Liver (tissue), 8 donors: ENCODE measurements at regions not wholly inside any gene's neighbourhood (a gene's known extent, or its start where the extent isn't known, plus 50 kb on each side); places are given as distances from the start of the nearest gene placed in this dataset.

Experiments
- DNase-seq: peaks from one replicate; pipeline ENCODE4 v3.0.0-alpha.2; 2017; ENCODE audit warnings: low spot score
- H3K27ac ChIP-seq, 2 donors: one replicate each; pipeline ENCODE4 v1.7.0; 2013; ENCODE audit warnings: inconsistent platforms in 2 of 2, low read length in 2 of 2, control low read depth in 1 of 2, low read depth in 1 of 2, mild to moderate bottlenecking in 1 of 2
- H3K27me3 ChIP-seq, 4 donors: one replicate each; pipeline versions ENCODE4 v1.6.1 to v1.7.0; 2013; ENCODE audit warnings: low read length in 3 of 4, inconsistent platforms in 1 of 4, mild to moderate bottlenecking in 1 of 4, moderate library complexity in 1 of 4; ENCODE audit not compliant: control insufficient read depth in 4 of 4, insufficient read depth in 4 of 4
- H3K36me3 ChIP-seq, 4 donors: one replicate each; pipeline versions ENCODE4 v1.6.1 to v1.7.0; 2013; ENCODE audit warnings: low read length in 3 of 4, mild to moderate bottlenecking in 3 of 4, low read depth in 1 of 4, moderate library complexity in 1 of 4; ENCODE audit not compliant: control insufficient read depth in 4 of 4, insufficient read depth in 3 of 4
- H3K4me1 ChIP-seq, 4 donors: one replicate each; pipeline versions ENCODE4 v1.6.1 to v1.7.0; 2013; ENCODE audit warnings: low read length in 3 of 4, mild to moderate bottlenecking in 3 of 4, moderate library complexity in 1 of 4; ENCODE audit not compliant: control insufficient read depth in 4 of 4, insufficient read depth in 4 of 4
- H3K4me3 ChIP-seq, 3 donors: one replicate each; pipeline versions ENCODE4 v1.6.1 to v1.7.0; 2013; ENCODE audit warnings: low read length in 3 of 3, control low read depth in 1 of 3, low read depth in 1 of 3, mild to moderate bottlenecking in 1 of 3
- H3K9ac ChIP-seq, 2 donors: one replicate each; pipeline ENCODE4 v1.7.0; 2013; ENCODE audit warnings: low read length in 2 of 2, mild to moderate bottlenecking in 2 of 2, moderate library complexity in 2 of 2, control low read depth in 1 of 2, low read depth in 1 of 2
- H3K9me3 ChIP-seq, 4 donors: one replicate each; pipeline versions ENCODE4 v1.6.1 to v1.7.0; 2013; ENCODE audit warnings: low read length in 3 of 4; ENCODE audit not compliant: control insufficient read depth in 4 of 4
- EGR1 ChIP-seq, 2 donors: IDR thresholded peaks; 2 replicates each; pipeline ENCODE4 v1.6.1; 2016 to 2018; ENCODE audit warnings: antibody characterized with exemption in 2 of 2, low read depth in 2 of 2
- FOXA1 ChIP-seq: IDR thresholded peaks from 2 replicates; pipeline ENCODE4 v1.6.1; 2016; ENCODE audit warnings: antibody characterized with exemption
- FOXA2 ChIP-seq: IDR thresholded peaks from 2 replicates; pipeline ENCODE4 v1.6.1; 2016; ENCODE audit warnings: antibody characterized with exemption
- GABPA ChIP-seq, 2 donors: IDR thresholded peaks in 1 of 2; conservative IDR thresholded peaks in 1 of 2; 2 replicates each; pipeline ENCODE4 v1.6.1; 2016; ENCODE audit warnings: antibody characterized with exemption in 2 of 2, mild to moderate bottlenecking in 1 of 2, moderate library complexity in 1 of 2
- HNF4A ChIP-seq, 2 donors: conservative IDR thresholded peaks; 2 replicates each; pipeline ENCODE4 v1.6.1; 2016; ENCODE audit warnings: antibody characterized with exemption in 2 of 2, mild to moderate bottlenecking in 2 of 2
- HNF4G ChIP-seq: IDR thresholded peaks from 2 replicates; pipeline ENCODE4 v1.6.1; 2016; ENCODE audit warnings: antibody characterized with exemption
- JUND ChIP-seq, 2 donors: IDR thresholded peaks; 2 replicates each; pipeline ENCODE4 v1.6.1; 2016; ENCODE audit warnings: antibody characterized with exemption in 2 of 2
- NR2F2 ChIP-seq: IDR thresholded peaks from 2 replicates; pipeline ENCODE4 v1.6.1; 2016; ENCODE audit warnings: antibody characterized with exemption
- RAD21 ChIP-seq, 2 donors: IDR thresholded peaks; 2 replicates each; pipeline ENCODE4 v1.6.1; 2016; ENCODE audit warnings: antibody characterized with exemption in 2 of 2, mild to moderate bottlenecking in 2 of 2
- REST ChIP-seq: IDR thresholded peaks from 2 replicates; pipeline ENCODE4 v1.6.1; 2016; ENCODE audit warnings: antibody characterized with exemption, mild to moderate bottlenecking
- RXRA ChIP-seq, 2 donors: IDR thresholded peaks; 2 replicates each; pipeline ENCODE4 v1.6.1; 2017 to 2018; ENCODE audit warnings: antibody characterized with exemption in 2 of 2, mild to moderate bottlenecking in 1 of 2
- SP1 ChIP-seq: IDR thresholded peaks from 2 replicates; pipeline ENCODE4 v1.6.1; 2018; ENCODE audit warnings: antibody characterized with exemption, mild to moderate bottlenecking
- TAF1 ChIP-seq: conservative IDR thresholded peaks from 2 replicates; pipeline ENCODE4 v1.6.1; 2016; ENCODE audit warnings: antibody characterized with exemption, mild to moderate bottlenecking
- YY1 ChIP-seq: IDR thresholded peaks from 2 replicates; pipeline ENCODE4 v1.6.1; 2016; ENCODE audit warnings: antibody characterized with exemption, mild to moderate bottlenecking
- ZBTB33 ChIP-seq: IDR thresholded peaks from 2 replicates; pipeline ENCODE4 v1.6.1; 2016; ENCODE audit warnings: antibody characterized with exemption
- WGBS: extraction: QIAGEN DNeasy Blood & Tissue Kit; methylation state at CpG from one replicate; pipeline ENCODE4 v1.1.7; 2013; 5-methylcytosine and 5-hydroxymethylcytosine counted together
- TF ChIP-seq, protein P1 (sequence below): IDR thresholded peaks from 2 replicates; pipeline ENCODE4 v1.6.1; 2016; ENCODE audit warnings: antibody characterized with exemption
- TF ChIP-seq, protein P2 (sequence below): IDR thresholded peaks from 2 replicates; pipeline ENCODE4 v1.6.1; 2016; ENCODE audit warnings: antibody characterized with exemption
- TF ChIP-seq, protein P3 (sequence below): fragments of 150-350 bp; IDR thresholded peaks from 2 replicates; pipeline ENCODE4 v1.5.1; 2017; ENCODE audit warnings: improper control_type of control experiment, low read depth, low read length; ENCODE audit not compliant: missing input control
- donor health status: healthy.
- donor health status: healthy.
- donor health status: healthy.
- donor health status: healthy.
- donor health status: healthy.

- Histone ChIP-seq H3K9me3 (no peaks in the 10 kb centered on the region), H3K4me3 (no peak overlapping the region), H3K36me3 (no peaks in the 10 kb centered on the region), H3K27ac (no peak overlapping the region), H3K9ac (no peak overlapping the region), H3K27me3 (no peaks in the 10 kb centered on the region), H3K4me1 (peaks cover 0 to 11% (median 2%) of the 10 kb centered on the region in 4 donors)
- no peak for DNase-seq
- TF ChIP-seq NR2F2 (no peak), HNF4A (conservative IDR thresholded peaks at IDR 0.05) (no peak), JUND (IDR thresholded peaks at IDR 0.05) (no peak), FOXA1 (no peak), FOXA2 (no peak), YY1 (no peak), REST (no peak), RXRA (IDR thresholded peaks at IDR 0.05) (no peak), SP1 (no peak), EGR1 (IDR thresholded peaks at IDR 0.05; ENCODE audit: low read depth in 2 of 2) (no peak), HNF4G (no peak), RAD21 (IDR thresholded peaks at IDR 0.05) (no peak), TAF1 (no peak), ZBTB33 (no peak), GABPA (IDR thresholded peaks at IDR 0.05 in 1 of 2, conservative IDR thresholded peaks at IDR 0.05 in 1 of 2) (no peak)
- TF ChIP-seq, protein P1, sequence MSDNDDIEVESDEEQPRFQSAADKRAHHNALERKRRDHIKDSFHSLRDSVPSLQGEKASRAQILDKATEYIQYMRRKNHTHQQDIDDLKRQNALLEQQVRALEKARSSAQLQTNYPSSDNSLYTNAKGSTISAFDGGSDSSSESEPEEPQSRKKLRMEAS, result no peak
- TF ChIP-seq, protein P2, sequence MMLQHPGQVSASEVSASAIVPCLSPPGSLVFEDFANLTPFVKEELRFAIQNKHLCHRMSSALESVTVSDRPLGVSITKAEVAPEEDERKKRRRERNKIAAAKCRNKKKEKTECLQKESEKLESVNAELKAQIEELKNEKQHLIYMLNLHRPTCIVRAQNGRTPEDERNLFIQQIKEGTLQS, result no peak
- TF ChIP-seq, protein P3, sequence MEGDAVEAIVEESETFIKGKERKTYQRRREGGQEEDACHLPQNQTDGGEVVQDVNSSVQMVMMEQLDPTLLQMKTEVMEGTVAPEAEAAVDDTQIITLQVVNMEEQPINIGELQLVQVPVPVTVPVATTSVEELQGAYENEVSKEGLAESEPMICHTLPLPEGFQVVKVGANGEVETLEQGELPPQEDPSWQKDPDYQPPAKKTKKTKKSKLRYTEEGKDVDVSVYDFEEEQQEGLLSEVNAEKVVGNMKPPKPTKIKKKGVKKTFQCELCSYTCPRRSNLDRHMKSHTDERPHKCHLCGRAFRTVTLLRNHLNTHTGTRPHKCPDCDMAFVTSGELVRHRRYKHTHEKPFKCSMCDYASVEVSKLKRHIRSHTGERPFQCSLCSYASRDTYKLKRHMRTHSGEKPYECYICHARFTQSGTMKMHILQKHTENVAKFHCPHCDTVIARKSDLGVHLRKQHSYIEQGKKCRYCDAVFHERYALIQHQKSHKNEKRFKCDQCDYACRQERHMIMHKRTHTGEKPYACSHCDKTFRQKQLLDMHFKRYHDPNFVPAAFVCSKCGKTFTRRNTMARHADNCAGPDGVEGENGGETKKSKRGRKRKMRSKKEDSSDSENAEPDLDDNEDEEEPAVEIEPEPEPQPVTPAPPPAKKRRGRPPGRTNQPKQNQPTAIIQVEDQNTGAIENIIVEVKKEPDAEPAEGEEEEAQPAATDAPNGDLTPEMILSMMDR, result no peak
- 87% methylated on average over 5 of the region's 5 CpGs for WGBS
These were observed 197.7 kb upstream of the CDKN2B start for GRCh38 chr9:22206833-22207232.
